Esophagus (tissue), 2 donors: ENCODE measurements at regions not wholly inside any gene's neighbourhood (a gene's known extent, or its start where the extent isn't known, plus 50 kb on each side); places are given as distances from the start of the nearest gene placed in this dataset.
A peak's percentile ranks its signal among the peaks of the same experiment; 100 is the strongest.

Experiments used
- H3K27ac ChIP-seq, 2 donors: one replicate each; pipeline ENCODE4 v1.5.1; 2013; ENCODE audit warnings: low read depth in 2 of 2, mild to moderate bottlenecking in 2 of 2, inconsistent platforms in 1 of 2, low read length in 1 of 2, moderate library complexity in 1 of 2
- H3K27me3 ChIP-seq, 2 donors: one replicate each; pipeline ENCODE4 v1.6.1; 2013; ENCODE audit warnings: low read length in 2 of 2, control low read depth in 1 of 2, mild to moderate bottlenecking in 1 of 2; ENCODE audit not compliant: insufficient read depth in 2 of 2, control insufficient read depth in 1 of 2
- H3K36me3 ChIP-seq, 2 donors: one replicate each; pipeline ENCODE4 v1.6.1; 2013; ENCODE audit warnings: low read length in 1 of 2; ENCODE audit not compliant: control insufficient read depth in 2 of 2, insufficient read depth in 2 of 2
- H3K4me1 ChIP-seq, 2 donors: one replicate each; pipeline ENCODE4 v1.6.1; 2013; ENCODE audit warnings: low read length in 1 of 2; ENCODE audit not compliant: control insufficient read depth in 2 of 2, insufficient read depth in 2 of 2
- H3K4me3 ChIP-seq, 2 donors: one replicate each; pipeline ENCODE4 v1.5.1; 2013; ENCODE audit warnings: low read length in 2 of 2, mild to moderate bottlenecking in 2 of 2, low read depth in 1 of 2, moderate library complexity in 1 of 2
- H3K9me3 ChIP-seq, 2 donors: one replicate each; pipeline ENCODE4 v1.6.1; 2013; ENCODE audit warnings: mild to moderate bottlenecking in 2 of 2, low read depth in 1 of 2, low read length in 1 of 2, moderate library complexity in 1 of 2; ENCODE audit not compliant: control insufficient read depth in 2 of 2, insufficient read depth in 1 of 2
- WGBS, 2 donors: extraction: QIAGEN DNeasy Blood & Tissue Kit; methylation state at CpG; one replicate each; pipeline ENCODE4 v1.1.7; 2013; 5-methylcytosine and 5-hydroxymethylcytosine counted together
- donor health status: healthy with polysubstance abuse.
- donor health status: Bipolar disorder and iron deficiency.

- no peaks in the 10 kb centered on the region for H3K27me3 ChIP-seq
- no peaks in the 10 kb centered on the region for H3K36me3 ChIP-seq
- H3K4me3 ChIP-seq = no peak overlapping the region
- H3K9me3 ChIP-seq = peaks cover 0 to 3% of the 10 kb centered on the region in 2 donors
- WGBS, 2 donors = 87 to 89% methylated on average over 6 of the region's 6 CpGs
- H3K4me1 ChIP-seq = peaks cover 0 to 2% of the 10 kb centered on the region in 2 donors
- no peak overlapping the region for H3K27ac ChIP-seq
These were observed 74.2 kb upstream of the MTPN start for GRCh38 chr7:136051203-136051928.

- Histone ChIP-seq H3K4me1 (peaks cover 0 to 2% of the 10 kb centered on the region in 2 donors), H3K9me3 (peaks cover 0 to 3% of the 10 kb centered on the region in 2 donors), H3K36me3 (no peaks in the 10 kb centered on the region), H3K27me3 (no peaks in the 10 kb centered on the region), H3K27ac (peak overlapping the region in 1 of 2 donors; percentile 27), H3K4me3 (no peak overlapping the region)
- WGBS, 2 donors = 43 to 55% methylated on average over 7 of the region's 7 CpGs
These were observed 73.3 kb upstream of the MTPN start for GRCh38 chr7:136050462-136050847.

- 30 to 43% methylated on average over 6 of the region's 6 CpGs for WGBS, 2 donors
- Histone ChIP-seq H3K9me3 (peaks cover 0 to 3% of the 10 kb centered on the region in 2 donors), H3K27ac (no peak overlapping the region), H3K36me3 (no peaks in the 10 kb centered on the region), H3K4me1 (peaks cover 0 to 2% of the 10 kb centered on the region in 2 donors), H3K4me3 (no peak overlapping the region), H3K27me3 (no peaks in the 10 kb centered on the region)
These were observed 72.8 kb upstream of the MTPN start for GRCh38 chr7:136049818-136050461.

GRCh38 chr7:136049117-136049516, 72.0 kb upstream of the MTPN start:
- Histone ChIP-seq H3K4me3 (no peak overlapping the region), H3K9me3 (peaks cover 0 to 3% of the 10 kb centered on the region in 2 donors), H3K27me3 (no peaks in the 10 kb centered on the region), H3K36me3 (no peaks in the 10 kb centered on the region), H3K4me1 (peaks cover 0 to 2% of the 10 kb centered on the region in 2 donors), H3K27ac (no peak overlapping the region)
- WGBS, 2 donors = 68 to 87% methylated on average over 7 of the region's 7 CpGs

GRCh38 chr7:136046548-136046947, 69.4 kb upstream of the MTPN start:
- 68 to 72% methylated on average over 2 of the region's 2 CpGs for whole genome bisulfite sequencing, 2 donors
- H3K27ac ChIP-seq = no peak overlapping the region
- H3K27me3 ChIP-seq = no peaks in the 10 kb centered on the region
- H3K4me1 ChIP-seq = peaks cover 0 to 2% of the 10 kb centered on the region in 2 donors
- no peaks in the 10 kb centered on the region for H3K36me3 ChIP-seq
- H3K4me3 ChIP-seq = no peak overlapping the region
- peaks cover 0 to 3% of the 10 kb centered on the region in 2 donors for H3K9me3 ChIP-seq

- Histone ChIP-seq H3K9me3 (peaks cover 0 to 3% of the 10 kb centered on the region in 2 donors), H3K27ac (no peak overlapping the region)
- WGBS, 2 donors = 56 to 95% methylated on average over 1 of the region's 1 CpG
These were observed 68.8 kb upstream of the MTPN start for GRCh38 chr7:136045992-136046391.

GRCh38 chr7:136045181-136045580, 68.0 kb upstream of the MTPN start:
- Histone ChIP-seq H3K4me3 (no peak overlapping the region), H3K4me1 (no peaks in the 10 kb centered on the region), H3K27me3 (no peaks in the 10 kb centered on the region), H3K27ac (no peak overlapping the region), H3K9me3 (peaks cover 0 to 3% of the 10 kb centered on the region in 2 donors), H3K36me3 (no peaks in the 10 kb centered on the region)
- 77 to 80% methylated on average over 3 of the region's 3 CpGs for WGBS, 2 donors

More at GRCh38 chr7:136045992-136046391, 68.8 kb upstream of the MTPN start:
- Histone ChIP-seq H3K36me3 (no peaks in the 10 kb centered on the region), H3K4me3 (no peak overlapping the region), H3K27me3 (no peaks in the 10 kb centered on the region), H3K4me1 (peaks cover 0 to 2% of the 10 kb centered on the region in 2 donors)

- Histone ChIP-seq H3K27me3 (no peaks in the 10 kb centered on the region), H3K4me3 (no peak overlapping the region), H3K36me3 (no peaks in the 10 kb centered on the region), H3K27ac (no peak overlapping the region), H3K9me3 (no peaks in the 10 kb centered on the region), H3K4me1 (no peaks in the 10 kb centered on the region)
- 72 to 73% methylated on average over 5 of the region's 5 CpGs for WGBS, 2 donors
These were observed 62.6 kb upstream of the MTPN start for GRCh38 chr7:136039577-136040345.

- no peaks in the 10 kb centered on the region for H3K9me3 ChIP-seq
- H3K4me1 ChIP-seq = no peaks in the 10 kb centered on the region
- H3K27ac ChIP-seq = no peak overlapping the region
- no peaks in the 10 kb centered on the region for H3K27me3 ChIP-seq
- no peak overlapping the region for H3K4me3 ChIP-seq
- 30 to 39% methylated on average over 3 of the region's 3 CpGs for WGBS, 2 donors
- H3K36me3 ChIP-seq = no peaks in the 10 kb centered on the region
These were observed 59.2 kb upstream of the MTPN start for GRCh38 chr7:136036336-136036735.
